ENCODE measurements at regions not wholly inside any gene's neighbourhood (a gene's known extent, or its start where the extent isn't known, plus 50 kb on each side); places are given as distances from the start of the nearest gene placed in this dataset.
A peak's percentile ranks its signal among the peaks of the same experiment; 100 is the strongest.

DNA sequence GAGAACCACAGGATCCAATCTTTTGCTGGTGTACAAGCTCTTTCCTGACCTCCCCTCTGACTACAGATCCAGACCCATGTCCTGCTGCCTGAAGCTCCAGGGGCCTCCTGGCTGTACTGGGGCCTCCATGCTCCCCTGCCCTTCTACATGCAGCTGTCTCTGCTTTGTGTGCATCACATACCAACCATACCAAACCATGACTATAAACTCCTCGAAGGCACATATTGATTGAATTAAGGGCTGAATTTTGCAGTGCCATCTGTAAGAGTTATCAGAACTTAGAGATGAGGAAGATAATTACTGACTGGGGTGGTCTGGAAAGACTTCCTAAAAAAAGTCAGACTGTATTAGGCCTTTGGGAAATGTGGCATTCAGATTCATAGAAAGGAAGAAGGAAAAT lies 139.9 kb upstream of the CXCR4 start:
- DNase-seq, result no peak

- no peak for DNase-seq
These were observed 137.9 kb upstream of the CXCR4 start for GRCh38 chr2:136255648-136256461.

DNA sequence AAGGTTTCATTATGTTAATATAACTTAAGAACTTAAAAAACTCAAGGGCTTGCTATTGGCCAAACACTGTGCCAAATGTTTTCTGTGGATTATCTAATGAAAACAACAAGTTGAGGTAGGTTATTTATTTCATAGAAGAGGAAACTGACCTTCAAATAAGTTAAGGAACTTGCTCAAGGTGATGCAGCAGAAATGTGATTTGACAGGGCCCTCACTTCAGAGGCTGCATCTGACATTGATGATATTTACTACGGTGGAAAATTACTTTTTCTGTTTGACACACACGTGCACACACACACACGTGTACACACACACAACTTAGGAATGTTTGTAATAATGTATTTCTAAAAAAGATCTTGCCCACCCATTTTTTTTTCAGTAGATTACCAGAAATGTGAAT lies 137.2 kb upstream of the CXCR4 start:
- no peak for DNase-seq

GRCh38 chr2:136254681-136255080 lies 136.7 kb upstream of the CXCR4 start:
- DNase-seq, result no peak

- DNase-seq, result no peak
These were observed 135.5 kb upstream of the CXCR4 start for GRCh38 chr2:136253288-136254004.

GRCh38 chr2:136251885-136252585 lies 134.1 kb upstream of the CXCR4 start:
- DNase-seq, result no peak

DNA sequence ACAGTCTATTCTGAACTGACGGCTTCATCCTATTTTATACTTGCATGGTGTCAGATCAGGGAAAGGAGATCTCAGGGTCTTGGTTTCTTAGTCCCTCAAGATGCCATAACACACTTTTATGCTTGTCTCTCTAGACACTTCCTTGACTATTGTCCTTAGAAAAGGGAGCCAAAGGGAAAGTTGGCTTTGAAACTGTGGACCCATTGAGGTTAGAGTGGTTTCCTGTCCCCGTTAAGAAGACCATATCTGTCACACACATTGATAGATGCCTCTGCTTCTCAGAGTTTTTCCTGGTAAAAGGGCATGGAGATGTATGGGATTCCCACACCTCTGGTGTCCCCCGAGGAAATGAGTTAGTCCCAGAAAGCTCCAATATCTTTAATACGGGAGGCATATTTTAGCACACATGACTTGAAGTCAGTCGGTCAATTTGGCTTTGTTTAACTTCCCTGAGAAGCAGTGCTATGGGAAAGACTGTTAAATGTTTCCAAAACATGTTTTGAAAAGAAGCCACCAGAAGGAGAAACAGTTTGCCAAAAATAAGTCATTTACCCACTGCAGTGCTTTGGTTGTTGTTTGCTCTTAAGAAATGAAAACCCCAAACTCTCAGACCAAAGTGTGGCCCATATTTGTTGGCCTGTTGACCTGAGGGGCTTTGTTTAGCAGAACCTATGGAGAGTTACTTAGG lies 133.4 kb upstream of the CXCR4 start:
- no peak for DNase-seq

- DNase-seq, result no peak
These were observed 132.2 kb upstream of the CXCR4 start for GRCh38 chr2:136250131-136250530.

DNA sequence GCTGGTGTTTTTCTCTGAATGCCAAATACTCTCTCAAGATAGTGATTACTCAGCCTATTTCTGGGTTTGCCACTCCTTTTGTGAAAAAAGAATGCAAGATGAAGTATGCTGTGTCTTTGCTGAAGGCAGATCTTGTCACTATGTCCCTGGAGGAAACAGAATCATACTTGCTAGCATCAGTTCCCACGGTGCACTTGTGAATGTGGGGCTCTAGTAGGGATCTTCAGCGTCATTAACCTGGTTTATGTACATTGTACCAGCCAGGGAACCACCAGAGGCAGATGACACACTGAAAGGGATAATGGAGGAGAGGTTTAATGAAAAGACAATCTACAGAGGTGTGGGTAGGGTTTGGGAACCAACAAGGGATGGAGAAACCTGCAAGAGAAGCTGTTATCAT lies 131.0 kb upstream of the CXCR4 start:
- DNase-seq, result no peak

DNA sequence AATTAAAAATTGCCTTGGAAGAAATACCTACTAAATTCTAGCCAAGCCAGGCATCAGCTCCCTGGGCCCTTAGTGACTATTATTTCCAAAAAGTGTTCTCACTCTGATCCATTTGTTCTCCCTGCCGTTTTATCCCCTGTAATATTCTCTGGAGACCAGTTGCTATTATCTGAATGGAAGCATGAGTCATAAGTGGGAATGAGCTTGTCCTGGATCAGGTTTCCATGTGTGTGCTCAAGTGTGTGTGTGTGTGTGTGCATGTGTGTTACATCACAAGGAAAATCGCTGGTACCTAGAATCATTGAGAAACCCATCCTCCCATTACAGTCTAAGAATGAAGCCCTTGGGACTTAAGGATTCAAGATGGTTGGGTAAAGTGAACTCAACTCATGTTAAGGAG lies 130.3 kb upstream of the CXCR4 start:
- no peak for DNase-seq

GRCh38 chr2:136247204-136247950 lies 129.4 kb upstream of the CXCR4 start:
- DNase-seq, result no peak

- DNase-seq, result no peak
These were observed 128.2 kb upstream of the CXCR4 start for GRCh38 chr2:136246086-136246669.

- no peak for DNase-seq
These were observed 127.3 kb upstream of the CXCR4 start for GRCh38 chr2:136245211-136245610.

GRCh38 chr2:136244536-136244885 lies 126.6 kb upstream of the CXCR4 start:
- no peak for DNase-seq

- DNase-seq, result no peak
These were observed 125.9 kb upstream of the CXCR4 start for GRCh38 chr2:136243638-136244535.

DNA sequence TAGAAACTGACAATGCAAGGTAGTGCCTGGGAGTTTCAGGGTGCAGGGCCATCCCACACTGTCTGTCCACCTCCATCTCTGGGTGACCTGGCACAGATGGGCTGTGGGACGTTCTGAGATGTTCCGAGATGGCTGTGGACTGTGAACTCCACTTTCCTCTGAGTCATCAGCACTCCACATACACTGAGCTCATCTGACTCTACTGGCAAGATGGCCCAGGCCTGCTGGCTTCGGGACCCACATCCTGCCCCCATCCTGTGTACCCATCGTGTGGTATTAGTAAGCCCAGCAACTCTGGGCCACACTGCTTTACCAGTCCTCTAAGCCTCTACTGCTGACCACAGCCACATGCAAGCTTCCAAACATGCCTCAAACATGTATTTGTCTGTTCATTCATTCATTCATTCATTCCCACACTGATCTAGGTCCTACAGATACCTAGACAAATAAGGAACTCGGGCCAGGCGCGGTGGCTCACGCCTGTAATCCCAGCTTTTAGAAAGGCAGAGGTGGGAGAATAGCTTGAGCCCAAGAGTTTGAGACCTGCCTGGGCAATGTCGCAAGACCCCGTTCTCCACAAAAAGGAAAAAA lies 124.8 kb upstream of the CXCR4 start:
- peak; percentile 58 for DNase-seq

DNA sequence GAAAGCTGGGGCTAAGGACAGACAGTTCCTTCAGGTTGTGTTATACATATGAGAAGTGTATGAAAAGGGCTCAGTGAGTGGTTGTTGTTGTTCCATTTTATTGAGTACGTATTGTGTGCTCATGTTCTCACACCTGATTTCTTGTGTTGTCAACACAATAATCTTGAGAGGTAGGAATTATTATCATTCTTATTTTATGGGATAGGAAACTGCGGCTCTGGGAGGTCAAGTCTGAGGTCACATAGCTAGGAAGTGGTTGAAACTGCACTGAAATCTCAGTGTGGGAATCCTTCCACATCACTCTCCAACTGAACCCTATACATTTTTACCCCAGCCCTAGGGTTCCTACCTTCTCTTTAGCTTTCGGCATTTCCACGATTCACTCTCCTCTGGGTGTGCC lies 124.2 kb upstream of the CXCR4 start:
- no peak for DNase-seq

GRCh38 chr2:136239079-136239685 lies 121.2 kb upstream of the CXCR4 start:
- DNase-seq, result no peak

DNA sequence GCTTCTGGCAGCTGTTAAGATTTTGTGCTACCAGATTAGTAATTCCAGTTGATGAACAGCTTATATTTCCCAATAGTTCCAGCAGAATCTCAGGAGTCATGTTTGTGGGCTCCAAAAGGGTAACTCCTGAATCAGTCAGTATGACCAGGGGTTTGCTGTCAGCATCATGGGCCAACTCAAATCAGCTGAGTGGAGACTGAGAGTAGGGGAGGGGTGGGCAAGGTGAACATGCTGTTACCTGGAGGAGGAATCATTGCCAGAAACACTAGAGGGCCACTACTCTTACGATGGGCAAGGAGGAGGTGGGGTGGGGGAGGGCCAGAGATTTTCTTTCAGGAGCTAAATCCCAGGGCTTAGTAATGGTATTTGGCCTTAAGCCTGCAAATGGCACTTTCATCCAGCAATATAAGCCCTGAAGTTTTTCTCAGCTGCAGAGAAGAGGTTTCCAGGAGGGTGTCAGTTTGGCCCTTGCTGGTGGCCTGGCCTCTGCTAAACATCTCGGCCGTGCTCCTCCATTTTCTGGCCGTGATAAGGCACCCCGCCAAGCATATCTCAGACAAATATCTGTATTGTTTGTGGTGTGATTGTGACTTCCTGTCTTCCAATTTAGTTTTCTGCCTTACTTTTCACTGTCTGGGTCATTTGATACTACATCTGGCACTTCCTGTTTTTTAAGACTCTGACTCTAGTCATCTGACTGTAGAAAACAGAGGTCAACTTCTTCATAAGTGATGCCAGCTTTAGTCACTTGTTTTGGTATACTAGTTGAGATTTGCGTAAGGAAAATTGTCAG lies 120.5 kb upstream of the CXCR4 start:
- DNase-seq, result peak; percentile 49

All from activated effector memory CD4-positive, alpha-beta T cell treated with Interleukin-2 at 50 U/mL for 16 hours (primary cell).